NCI-H82 treated with DMSO at 0.1 percent for 48 hours (cell line): ENCODE measurements at regions not wholly inside any gene's neighbourhood (a gene's known extent, or its start where the extent isn't known, plus 50 kb on each side); places are given as distances from the start of the nearest gene placed in this dataset.

Experiments used
- DNase-seq: peaks from one replicate; lab custom pipeline; 2025; ENCODE audit not compliant: unreplicated experiment; lab: John Stamatoyannopoulos, UW

DNA sequence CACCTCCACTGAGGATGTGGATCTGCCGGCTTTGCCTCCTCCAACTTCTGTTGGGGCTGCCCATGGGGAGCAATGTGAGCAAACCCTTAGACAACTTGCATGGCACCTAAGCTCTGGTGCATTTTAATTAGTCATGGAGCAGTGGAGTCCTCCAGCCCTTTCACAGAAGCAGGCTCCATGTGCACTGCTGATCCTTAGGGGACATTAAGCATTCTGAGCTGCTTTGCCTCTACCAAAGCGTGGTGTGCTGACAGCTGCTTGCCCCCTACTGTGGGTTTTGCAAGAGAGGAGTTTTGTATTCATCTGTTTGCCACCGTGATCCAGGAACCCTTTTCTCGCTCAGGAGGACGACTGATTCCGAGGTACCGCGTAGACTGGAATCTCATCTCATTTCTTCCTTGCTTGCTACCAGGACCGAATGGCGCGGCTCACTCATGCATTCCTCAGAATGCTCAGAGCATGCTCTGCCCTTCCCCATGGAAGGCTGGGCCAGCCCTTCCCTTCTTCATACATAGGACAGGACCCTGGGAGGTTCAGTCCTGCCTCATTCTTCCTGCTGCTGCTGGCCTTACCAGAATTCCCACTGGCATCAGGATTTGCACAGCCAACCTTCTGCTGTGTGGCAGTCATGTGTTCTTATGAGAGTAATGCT is 432.5 kb downstream of the GADD45G start:
- DNase-seq: no peak

DNA sequence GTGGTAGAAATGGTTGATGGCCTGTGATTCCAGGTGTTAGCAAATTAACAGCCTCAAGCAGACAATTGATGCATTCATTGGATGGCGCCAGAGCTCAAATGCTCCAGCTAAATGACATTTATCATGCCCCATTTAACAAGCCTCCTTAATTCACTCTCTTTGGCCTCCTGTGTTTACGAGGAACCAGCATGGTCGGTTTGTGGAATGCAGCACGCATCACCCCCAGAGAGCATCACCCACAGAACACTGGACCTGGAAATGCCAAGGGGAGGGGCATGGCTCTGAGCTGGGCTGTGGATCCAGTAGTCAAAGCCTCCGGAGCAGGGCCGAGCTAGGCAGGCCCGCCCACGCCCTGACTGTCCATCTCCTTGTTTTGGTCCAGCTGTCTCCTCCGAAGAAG is 434.0 kb downstream of the GADD45G start:
- DNase-seq: no peak

DNA sequence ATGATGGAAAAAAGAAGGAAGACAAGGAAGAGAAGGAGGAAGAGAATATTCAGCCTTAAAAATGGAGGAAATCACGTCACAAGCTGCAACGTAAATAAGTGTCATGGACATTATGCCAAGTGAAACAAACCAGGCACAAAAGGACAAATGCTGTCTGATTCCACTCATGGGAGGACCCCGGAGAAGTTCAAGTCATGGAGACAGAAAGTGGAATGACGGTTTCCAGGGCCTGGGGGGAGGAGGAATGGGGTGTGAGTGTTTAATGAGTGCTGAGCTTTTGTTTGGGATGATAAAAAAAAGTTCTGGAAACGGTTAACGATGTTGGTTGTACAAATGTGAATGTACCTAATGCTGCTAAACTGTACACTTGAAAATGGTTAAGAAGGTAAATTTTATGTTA is 439.5 kb downstream of the GADD45G start:
- no peak for DNase-seq

DNA sequence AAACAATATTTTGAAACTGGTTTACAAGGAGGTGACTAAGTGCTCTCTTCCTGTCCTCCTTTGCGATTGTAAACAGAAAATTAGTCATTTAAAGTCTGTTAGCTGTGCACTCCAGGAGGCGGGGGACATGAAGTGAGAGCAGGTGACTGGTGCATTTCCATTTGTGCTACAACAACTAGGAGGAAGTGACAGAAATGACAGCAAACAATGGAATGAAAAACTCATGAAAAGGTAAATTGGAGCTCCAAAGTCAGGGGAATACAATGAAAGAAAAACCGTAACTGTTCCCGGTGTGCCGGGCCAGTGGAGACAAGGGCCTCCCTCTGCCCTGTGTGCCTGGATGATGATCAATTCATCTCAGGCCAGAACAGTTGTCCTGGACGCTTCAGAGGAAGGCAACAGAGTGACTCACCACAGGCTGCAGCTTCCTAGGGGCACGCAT is 439.9 kb downstream of the GADD45G start:
- no peak for DNase-seq

DNA sequence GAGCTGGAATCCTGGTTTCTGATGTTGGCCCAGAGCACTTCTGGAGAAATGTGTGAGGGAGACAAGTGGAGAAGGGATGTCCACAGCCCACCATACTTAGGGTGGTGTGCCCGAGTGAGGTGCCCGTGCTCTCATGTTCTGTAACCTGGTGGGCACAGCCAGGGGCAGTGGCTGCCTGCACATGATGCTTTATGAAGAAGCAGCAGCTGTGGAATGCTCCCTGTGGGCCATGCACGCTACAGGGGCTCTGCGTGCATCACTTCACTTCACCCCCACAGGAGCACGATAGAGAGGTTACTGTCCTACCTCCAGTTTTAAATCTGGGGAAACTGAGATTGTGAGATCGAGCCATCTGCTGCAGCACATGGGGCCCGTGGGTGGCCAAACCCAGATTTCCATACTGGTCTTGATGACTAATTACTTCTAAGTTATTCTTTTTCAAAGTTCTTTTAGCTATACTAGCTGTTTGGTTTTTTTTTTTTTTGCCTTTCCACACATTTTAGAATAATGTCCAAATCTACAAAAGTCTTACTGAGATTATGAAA is 441.6 kb downstream of the GADD45G start:
- DNase-seq: no peak

DNA sequence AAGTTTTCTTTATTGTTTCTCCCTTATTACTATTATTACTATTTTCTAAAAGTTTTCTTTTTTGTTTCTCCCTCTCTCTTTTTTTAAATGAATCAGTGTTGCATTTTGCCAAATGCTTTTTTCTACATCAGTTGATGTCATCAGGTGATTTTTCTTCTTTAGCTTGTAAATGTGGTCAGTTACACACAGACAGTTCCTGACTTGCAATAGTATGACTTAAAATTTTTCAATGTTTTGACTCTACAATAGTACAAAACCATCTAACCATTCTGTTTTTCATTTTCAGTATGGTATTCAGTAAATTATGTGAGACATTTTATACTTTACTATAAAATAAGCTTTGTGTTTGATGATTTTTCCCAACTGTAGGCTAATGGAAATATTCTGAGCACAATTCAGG is 443.0 kb downstream of the GADD45G start:
- no peak for DNase-seq

DNA sequence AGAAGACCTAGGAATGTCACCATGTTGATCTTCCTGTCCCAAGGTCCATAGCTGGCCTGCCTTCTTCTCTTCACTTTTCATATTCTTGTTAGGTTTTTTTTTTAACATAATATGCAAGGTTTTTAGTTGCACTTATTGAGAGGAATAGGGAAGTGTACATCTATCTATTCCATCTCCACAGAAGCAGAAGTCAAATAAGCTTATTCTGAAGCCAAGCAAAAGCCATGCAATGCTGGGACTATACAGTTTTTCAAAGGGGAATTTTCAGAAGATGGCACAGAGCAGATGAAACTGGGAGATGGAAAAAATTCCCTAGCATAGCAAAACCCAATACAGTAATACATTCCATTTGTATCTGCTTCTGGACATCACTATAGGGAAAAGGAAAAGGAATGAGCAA is 447.6 kb downstream of the GADD45G start:
- DNase-seq: no peak

DNA sequence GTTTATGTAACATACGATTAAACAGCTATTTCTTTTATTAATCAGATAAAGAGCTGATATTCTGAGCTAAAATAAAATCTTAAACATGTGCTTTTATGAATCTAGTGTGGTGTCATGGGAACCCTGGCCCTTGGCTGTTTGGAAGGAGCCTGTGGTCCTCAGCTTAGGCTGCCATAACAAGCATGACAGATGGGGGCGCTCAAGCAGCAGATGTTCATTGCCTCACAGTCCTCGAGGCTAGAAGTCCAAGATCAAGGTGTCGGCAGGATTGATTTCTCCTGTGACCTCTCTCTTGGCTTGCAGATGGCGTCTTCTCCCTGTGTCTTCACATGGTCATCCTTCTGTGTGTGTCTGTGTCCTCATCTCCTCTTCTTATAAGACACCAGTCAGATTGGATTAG is 448.2 kb downstream of the GADD45G start:
- peak; percentile 87 for DNase-seq

DNA sequence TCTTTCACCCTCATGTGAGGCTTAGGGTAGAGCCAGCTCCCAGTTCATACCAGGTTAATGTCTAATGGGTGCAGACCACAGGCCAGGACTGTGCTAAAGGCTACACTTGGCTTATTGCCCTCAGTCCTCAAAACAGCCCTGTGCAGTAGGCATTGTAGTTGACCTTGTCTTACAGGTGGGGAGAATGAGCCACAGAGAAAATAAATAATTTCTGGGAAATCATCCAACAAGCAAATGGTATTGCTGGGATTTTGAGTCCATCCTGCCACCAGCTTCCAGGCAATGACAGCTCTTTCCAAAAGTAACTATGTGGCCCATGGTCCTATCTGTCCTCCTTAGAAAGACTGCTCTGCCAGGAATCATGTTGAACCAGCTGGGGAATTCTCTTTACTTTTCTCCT is 450.0 kb downstream of the GADD45G start:
- no peak for DNase-seq

DNA sequence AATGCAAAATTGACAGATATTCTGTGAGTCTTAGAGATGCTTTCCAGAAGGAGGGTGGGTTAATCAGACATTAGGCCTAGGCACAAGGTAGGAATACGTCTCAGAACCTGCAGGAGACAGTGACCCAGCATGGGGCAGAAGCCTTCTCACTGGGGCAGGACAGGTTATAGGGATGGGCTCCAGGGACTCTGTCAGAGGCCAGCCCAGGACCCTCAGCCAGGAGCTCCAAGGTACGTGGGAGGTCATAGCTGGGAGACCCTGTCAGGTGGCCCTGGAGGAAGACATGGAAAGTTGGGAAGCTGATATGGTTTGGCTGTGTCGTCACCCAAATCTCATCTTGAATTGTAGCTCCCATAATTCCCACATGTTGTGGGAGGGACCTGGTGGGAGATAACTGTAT is 450.4 kb downstream of the GADD45G start:
- DNase-seq: no peak

DNA sequence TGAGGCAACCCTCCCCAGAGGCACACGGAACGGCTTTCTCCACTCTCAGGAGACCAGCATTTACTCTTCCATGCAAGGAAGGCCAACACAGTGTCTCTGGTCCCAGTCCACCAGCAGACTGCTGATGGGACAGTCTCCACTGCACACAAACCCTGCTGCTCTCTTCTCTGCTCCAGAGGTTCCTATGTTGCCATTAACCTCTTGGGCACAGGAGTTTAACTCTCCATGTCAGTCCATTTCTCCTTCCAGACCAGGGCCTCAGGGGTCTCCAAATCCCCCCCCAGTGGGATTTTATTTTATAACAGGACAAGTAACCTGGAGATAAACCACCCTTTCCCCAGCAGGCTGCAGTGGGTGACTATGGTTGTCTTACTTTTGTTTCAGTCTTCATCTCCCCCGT is 452.5 kb downstream of the GADD45G start:
- no peak for DNase-seq

DNA sequence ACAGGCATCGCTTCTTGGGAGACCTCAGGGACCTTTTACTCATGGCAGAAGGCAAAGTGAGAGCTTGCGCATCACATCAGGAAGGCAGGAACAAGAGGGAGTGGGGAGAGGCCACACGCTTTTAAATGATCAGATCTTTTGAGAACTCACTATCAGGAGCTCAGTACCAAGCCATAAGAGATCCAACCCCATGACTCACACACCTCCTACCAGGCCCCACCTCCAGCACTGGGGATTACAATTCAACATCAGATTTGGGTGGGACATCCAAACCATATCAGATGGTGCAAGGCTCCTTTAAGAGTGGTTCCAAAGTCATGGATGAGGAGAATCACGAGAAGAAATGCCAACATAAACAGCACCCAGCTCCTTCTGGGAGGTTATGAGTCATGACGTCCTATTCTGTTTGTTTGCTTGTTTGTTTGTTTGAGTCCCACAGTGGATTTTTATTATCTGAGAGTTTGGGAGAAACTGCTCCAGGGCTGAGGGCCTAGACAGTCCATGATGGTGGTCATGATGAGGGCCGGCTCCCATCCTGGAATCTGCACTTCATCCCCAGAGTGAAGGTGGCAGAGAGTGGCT is 453.5 kb downstream of the GADD45G start:
- DNase-seq: no peak

DNA sequence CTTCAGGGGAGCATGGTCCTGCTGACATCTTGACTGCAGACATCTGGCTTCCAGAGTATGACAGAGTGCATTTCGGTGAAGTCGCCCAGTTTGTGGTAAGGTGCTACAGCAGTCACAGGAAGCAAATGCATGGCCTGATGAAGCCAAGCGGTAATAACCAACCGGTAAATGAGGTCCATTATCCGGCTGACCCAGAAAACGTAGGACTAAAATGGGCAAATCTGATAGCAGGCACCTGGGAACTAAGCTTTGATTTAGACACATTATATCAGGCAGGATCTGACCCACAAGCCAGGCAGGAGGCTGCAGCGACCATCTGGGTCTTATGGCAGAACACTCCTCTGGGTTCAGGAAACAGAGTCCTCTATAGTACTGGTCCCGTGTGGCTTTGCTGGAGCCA is 454.6 kb downstream of the GADD45G start:
- no peak for DNase-seq

DNA sequence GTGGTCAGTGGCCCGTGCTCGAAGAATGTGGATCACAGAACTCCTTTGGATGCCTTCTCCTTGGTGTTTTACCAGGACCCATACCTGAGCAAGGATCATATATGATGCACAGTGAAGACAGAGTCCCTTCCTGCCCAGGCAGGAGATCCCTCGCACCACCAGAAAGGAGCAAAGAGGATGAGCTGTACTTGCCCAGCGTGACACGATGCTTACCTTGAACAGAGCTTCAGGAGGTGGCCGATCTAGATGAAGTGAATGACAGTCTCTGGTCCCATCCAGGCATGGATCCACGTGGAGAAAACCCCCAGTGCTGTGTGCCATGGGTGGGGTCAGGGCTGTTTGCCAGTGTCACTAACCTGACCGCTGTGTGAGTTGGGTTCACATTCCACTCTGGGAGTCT is 455.4 kb downstream of the GADD45G start:
- no peak for DNase-seq

DNA sequence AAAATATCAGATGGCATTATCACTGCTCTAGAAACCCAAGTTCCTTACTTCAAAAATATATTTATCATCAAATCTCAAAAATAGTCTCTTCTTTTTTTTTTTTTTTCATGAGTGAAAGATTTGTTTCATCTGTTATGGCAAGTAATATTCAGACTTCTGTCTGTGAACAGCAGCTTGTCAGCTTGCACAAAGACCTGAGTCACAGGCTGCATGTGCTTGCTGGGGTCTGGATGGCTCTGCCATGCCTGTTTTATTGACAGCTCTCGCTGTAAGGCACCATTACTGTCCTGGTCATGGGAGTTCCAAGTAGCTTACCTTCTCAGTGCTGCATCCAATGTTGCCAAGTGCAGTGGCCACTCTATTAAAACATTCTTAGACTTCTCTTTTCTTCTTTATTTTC is 456.4 kb downstream of the GADD45G start:
- DNase-seq: no peak

DNA sequence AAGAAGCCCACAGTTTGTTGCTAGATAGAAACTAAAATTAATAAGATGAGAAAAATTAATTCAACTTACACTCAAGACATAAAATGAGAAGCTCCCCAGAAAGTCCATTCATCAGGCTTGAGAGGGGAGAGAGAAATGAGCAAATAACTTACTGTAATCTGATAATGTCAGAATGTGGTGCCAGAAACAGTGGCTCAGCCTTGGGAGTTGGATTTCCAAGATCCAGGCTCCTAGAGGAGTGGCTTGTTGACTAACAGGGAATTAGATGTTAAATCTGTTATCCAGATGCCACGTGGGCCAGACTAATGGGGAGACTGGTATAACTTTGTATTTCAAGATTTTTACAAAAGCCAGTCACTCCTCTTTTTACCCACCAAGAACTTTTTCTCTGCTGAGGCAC is 458.2 kb downstream of the GADD45G start:
- peak; percentile 74 for DNase-seq

DNA sequence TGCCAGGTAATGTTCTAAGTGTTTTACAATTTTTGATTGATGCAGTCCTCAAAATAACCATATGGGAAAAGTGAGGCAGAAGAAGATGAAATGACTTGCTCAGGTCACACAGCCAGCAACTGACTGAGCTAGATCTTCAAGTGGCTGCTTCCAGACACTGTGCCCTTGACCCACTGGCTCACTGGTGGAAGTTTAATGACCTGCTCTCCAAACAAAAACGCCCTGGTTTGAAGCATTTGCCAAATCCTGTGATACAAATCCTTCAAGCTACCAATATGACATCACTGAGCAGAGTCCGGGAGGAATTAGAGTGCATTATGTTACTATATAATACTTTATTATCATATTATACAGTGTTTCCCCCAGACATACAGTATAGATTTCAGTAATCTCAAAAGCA is 459.4 kb downstream of the GADD45G start:
- DNase-seq: no peak

DNA sequence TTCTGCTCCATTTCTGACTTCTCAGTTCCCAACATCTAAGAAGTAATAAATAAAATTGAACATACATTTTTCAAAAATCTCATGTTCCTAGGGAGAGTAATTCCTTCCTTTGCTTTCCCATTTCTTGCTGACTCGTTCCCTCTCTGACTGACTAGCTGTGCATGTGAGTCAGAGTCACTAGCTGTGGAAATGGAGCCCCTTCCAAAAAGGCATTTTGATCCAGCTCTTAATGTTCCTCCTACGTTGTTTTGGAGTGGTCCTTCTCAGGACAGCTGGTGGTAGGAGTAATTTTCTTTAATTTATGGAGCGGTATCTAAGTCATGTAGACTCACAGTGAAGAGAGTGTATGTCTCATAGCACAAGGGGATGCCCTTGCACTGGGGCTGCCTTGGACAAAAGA is 460.2 kb downstream of the GADD45G start:
- no peak for DNase-seq

DNA sequence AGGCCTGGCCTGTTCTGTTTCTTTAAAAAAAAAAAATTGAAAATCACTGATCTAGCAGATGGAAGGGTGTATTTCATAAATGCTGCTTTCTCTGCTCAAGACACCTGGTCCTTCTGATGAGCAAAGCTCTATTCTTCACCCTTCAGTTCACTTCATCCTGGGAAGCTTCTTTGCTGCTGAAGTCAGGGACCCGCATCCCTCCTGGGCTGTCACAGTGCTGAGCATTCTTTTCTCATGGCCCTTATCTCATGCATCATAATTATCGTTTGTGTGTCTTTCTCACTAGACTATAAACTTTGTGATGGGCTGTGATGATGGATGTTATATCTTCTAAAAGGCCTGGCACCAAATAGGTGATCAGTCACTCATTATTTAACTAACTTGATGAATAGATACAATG is 461.0 kb downstream of the GADD45G start:
- no peak for DNase-seq

DNA sequence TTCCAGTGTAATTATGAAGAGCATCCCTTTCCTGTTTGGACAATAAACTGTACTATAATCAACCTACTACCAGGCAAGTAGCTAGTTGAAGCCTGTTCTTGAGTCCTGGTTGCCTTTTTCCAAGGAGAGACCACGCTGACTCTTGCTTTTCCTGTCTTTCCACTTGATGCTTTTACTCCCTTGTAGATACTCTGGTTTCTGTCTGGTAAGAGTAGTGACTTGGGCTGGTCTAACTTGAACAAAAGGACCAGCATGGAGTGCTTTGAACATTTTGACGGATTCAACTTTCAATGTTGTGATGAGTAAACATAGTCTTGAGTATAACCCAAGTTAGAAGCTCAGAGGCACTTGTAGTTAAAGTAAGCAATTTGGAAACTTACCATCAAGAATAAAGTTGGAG is 464.3 kb downstream of the GADD45G start:
- no peak for DNase-seq

DNA sequence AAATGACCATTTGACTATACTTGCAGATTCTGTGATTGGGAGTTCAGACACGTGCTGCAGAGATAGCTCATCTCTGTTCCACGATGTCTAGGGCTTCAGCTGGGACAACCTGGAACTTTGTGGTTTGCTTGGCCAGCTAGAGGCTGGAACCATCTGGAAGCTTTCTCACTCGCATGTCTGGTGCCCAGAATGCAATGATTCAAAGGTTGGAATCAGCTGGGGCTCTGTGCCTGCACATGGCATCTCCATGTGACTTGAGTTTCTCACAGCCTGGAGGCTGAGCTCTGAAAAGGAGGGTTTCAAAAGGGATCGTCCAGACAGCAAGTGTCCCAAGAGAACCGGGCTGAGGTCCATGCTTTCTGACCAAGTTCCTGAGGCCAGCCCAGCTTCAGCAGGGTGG is 465.2 kb downstream of the GADD45G start:
- DNase-seq: no peak

DNA sequence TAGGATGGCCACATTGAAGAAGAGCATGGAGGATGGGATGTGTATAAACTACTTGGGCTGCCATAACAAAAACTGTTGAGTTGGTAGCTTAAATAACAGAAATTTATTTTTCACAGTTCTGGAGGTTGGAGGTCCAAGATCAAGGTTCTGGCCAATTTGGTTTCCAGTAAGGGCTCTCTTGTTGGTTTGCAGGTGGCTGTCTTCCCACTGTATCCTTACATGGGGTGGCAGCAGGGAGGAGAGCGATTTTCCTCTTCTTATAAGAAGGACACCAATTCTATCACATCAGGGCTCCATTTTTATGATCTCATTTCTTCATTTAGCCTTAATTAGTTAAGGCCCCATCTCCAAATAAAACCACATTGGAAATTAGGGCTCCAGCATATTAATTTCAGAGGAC is 465.7 kb downstream of the GADD45G start:
- no peak for DNase-seq
